GM21825 (cell line): ENCODE measurements at regions not wholly inside any gene's neighbourhood (a gene's known extent, or its start where the extent isn't known, plus 50 kb on each side); places are given as distances from the start of the nearest gene placed in this dataset.
"Not testable (repeated sequence)": the region's sequence is repeated elsewhere in the genome, so short reads cannot be mapped to it uniquely, and the experiment has no call there.

Source experiments
- ATAC-seq: cut with Tn5 transposase; IDR thresholded peaks from one replicate; pipeline ENCODE4 v1.9.1; 2021; ENCODE audit warnings: mild to moderate bottlenecking, moderate library complexity; ENCODE audit not compliant: unreplicated experiment

- ATAC-seq, result no peak
Measured at GRCh38 chr10:85105614-85106255, 777.3 kb downstream of the CCSER2 start.

- no peak for ATAC-seq
Measured at GRCh38 chr10:85111271-85111670, 782.9 kb downstream of the CCSER2 start.

GRCh38 chr10:85124603-85125051 is 796.2 kb downstream of the CCSER2 start:
- ATAC-seq, result no peak

GRCh38 chr10:85137253-85137652 is 808.9 kb downstream of the CCSER2 start:
- no peak for ATAC-seq

- ATAC-seq, result no peak
Measured at GRCh38 chr10:85138046-85138445, 809.7 kb downstream of the CCSER2 start.

DNA sequence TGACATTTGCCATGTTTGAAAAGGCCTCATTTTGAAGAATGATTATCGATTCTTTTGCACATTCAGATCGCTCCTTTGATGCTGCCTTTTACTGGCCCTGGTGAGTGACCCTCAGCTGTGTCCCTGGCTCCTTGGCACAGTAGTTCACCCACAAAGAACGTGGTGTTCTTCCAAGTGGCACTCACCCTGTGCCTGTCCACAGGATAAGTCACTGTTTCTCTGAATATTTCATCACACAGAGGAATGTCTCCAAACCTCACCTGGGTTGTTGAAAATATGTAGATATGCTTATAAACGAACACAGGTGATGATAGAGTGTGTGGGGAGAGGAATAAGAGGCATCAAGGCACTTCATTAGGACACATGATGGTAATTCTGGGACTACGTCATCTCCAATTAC is 810.7 kb downstream of the CCSER2 start:
- ATAC-seq, result no peak

DNA sequence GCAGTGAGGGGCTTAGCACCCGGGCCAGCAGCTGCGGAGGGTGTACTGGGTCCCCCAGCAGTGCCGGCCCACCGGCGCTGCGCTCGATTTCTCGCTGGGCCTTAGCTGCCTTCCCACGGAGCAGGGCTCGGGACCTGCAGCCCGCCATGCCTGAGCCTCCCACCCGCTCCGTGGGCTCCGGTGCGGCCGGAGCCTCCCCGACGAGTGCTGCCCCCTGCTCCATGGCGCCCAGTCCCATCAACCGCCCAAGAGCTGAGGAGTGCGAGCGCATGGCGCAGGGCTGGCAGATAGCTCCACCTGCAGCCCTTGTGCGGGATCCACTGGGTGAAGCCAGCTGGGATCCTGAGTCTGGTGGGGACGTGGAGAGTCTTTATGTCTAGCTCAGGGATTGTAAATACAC is 813.1 kb downstream of the CCSER2 start:
- not testable (repeated sequence) for ATAC-seq

- no peak for ATAC-seq
Measured at GRCh38 chr10:85145966-85146365, 817.6 kb downstream of the CCSER2 start.

- no peak for ATAC-seq
Measured at GRCh38 chr10:85147346-85148250, 819.2 kb downstream of the CCSER2 start.

DNA sequence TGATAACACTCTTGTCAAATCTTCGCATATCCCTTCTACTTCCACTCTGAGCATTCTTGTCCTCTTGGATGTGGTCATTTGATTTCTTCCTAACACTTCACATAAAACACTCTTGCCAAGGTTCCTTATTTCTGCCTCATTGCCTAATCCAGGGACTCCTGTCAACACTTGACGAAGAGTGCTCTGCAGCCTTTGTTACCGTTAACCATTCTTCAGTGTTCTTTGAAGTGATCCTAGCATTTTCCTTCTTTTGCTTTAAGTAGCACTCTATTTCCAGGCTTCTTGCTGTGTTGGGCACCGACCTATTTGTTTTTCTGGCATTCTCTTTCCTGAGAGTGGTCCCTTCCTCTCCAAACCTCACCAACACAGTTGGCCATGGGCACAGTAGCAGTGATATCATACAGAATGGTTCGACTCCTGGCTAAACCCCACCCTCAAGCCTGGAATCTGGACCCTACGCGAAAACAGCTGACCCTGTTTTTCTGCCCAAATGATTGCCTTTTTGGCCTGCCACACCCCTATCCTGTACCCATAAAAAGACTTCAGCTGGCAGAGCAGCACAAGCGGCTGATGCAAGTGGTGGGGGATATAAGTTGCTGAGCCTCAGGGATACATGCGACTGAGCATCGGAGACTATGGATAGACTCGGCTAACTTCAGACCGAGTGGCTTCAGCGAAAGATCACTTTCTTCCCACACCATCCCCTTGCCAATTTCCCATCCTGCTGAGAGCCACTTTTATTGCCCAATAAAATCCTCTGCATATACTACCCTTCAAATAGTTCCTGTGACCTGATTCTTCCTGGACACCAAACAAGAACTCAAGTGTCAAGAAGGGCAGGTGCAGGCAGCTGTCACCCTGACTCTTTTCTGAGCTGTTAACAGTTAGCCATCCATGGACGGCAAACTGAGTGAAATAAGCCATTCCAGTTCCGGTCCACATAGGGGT is 820.6 kb downstream of the CCSER2 start:
- ATAC-seq, result no peak

DNA sequence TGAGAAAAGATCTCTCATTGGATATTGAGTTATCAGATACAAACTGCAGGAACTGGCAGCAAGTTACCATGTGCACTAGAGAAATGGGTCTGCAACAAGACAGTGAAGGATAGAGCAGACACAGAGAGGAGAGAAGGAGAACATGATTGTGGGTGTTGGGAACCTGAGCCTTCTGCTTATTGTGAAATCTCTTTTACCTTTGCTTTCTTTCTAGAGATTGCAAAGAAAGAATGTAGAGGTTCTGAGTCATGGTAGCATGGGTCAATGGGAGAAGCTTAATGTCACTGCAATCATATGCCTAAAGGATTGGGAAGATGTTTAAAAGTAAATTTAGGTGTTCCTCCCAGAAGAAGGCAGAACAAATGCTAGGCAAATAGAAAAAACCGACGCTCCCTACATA is 821.4 kb downstream of the CCSER2 start:
- ATAC-seq, result no peak

DNA sequence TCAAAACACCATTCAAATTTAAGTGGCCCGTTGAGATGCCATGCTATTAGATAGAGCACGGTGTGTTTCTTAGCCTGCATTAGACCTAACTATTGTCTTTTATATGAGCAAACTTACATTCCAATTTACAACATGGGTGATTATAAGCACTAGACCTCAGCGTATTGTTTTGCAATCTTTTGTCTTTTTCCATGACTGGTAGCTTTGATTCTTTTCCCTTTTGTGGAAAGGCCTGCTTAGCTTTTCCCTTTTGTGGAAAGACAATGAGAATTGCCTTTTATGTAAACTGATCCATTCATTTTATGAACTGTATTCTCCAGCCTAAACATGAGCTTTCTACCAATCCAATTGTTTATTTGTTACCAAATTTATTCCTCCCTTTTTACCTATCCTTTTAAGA is 823.1 kb downstream of the CCSER2 start:
- no peak for ATAC-seq

GRCh38 chr10:85152496-85152895 is 824.1 kb downstream of the CCSER2 start:
- no peak for ATAC-seq

- ATAC-seq, result no peak
Measured at GRCh38 chr10:85152911-85153310, 824.5 kb downstream of the CCSER2 start.

- ATAC-seq, result no peak
Measured at GRCh38 chr10:85157206-85157605, 828.8 kb downstream of the CCSER2 start.

GRCh38 chr10:85168243-85168642 is 839.9 kb downstream of the CCSER2 start:
- ATAC-seq, result no peak

GRCh38 chr10:85170026-85170425 is 841.6 kb downstream of the CCSER2 start:
- no peak for ATAC-seq

- no peak for ATAC-seq
Measured at GRCh38 chr10:85175635-85176034, 847.2 kb downstream of the CCSER2 start.

GRCh38 chr10:85177767-85178166 is 849.4 kb downstream of the CCSER2 start:
- no peak for ATAC-seq

- no peak for ATAC-seq
Measured at GRCh38 chr10:85187047-85187446, 858.7 kb downstream of the CCSER2 start.
